ENCODE measurements at regions not wholly inside any gene's neighbourhood (a gene's known extent, or its start where the extent isn't known, plus 50 kb on each side); places are given as distances from the start of the nearest gene placed in this dataset.
"Not testable (repeated sequence)": the region's sequence is repeated elsewhere in the genome, so short reads cannot be mapped to it uniquely, and the experiment has no call there.

GRCh38 chr6:86057293-86057980 is 414.8 kb upstream of the SYNCRIP start:
- H3K27me3 ChIP-seq (ENCODE audit: control insufficient read depth, insufficient read depth, low read length); ATAC-seq (ENCODE audit: low read depth in 2 of 2); H3K27ac ChIP-seq (ENCODE audit: insufficient read depth, low read length, poor library complexity, severe bottlenecking); H3K4me1 ChIP-seq (ENCODE audit: control insufficient read depth, insufficient read depth, low read length, poor library complexity, severe bottlenecking); H3K4me3 ChIP-seq (ENCODE audit: low read depth, low read length); H3K36me3 Mint-ChIP-seq; H3K9me3 ChIP-seq (ENCODE audit: control insufficient read depth in 2 of 2, low read length in 2 of 2); DNase-seq; H3K36me3 ChIP-seq (ENCODE audit: control insufficient read depth, insufficient read depth, low read length); H3K27ac Mint-ChIP-seq; H3K4me1 Mint-ChIP-seq; H3K27me3 Mint-ChIP-seq; H3K4me3 Mint-ChIP-seq: not testable (repeated sequence)
- H3K9me3 Mint-ChIP-seq = peaks cover 0 to 34% (median 9%) of the 10 kb centered on the region in 7 donors

- no peaks in the 10 kb centered on the region for H3K4me1 Mint-ChIP-seq
- no peaks in the 10 kb centered on the region for H3K27me3 Mint-ChIP-seq
- H3K36me3 Mint-ChIP-seq = no peaks in the 10 kb centered on the region
- DNase-seq = no peak
- no peak overlapping the region for H3K4me3 Mint-ChIP-seq
- Histone ChIP-seq H3K27me3 (ENCODE audit: control insufficient read depth, insufficient read depth, low read length) (no peaks in the 10 kb centered on the region), H3K4me1 (ENCODE audit: control insufficient read depth, insufficient read depth, low read length, poor library complexity, severe bottlenecking) (no peaks in the 10 kb centered on the region), H3K9me3 (ENCODE audit: control insufficient read depth in 2 of 2, low read length in 2 of 2) (no peaks in the 10 kb centered on the region), H3K27ac (ENCODE audit: insufficient read depth, low read length, poor library complexity, severe bottlenecking) (no peak overlapping the region), H3K4me3 (ENCODE audit: low read depth, low read length) (no peak overlapping the region), H3K36me3 (ENCODE audit: control insufficient read depth, insufficient read depth, low read length) (no peaks in the 10 kb centered on the region)
- H3K27ac Mint-ChIP-seq = no peak overlapping the region
- H3K9me3 Mint-ChIP-seq = peaks cover 0 to 33% (median 3%) of the 10 kb centered on the region in 7 donors
- no peak for ATAC-seq (ENCODE audit: low read depth in 2 of 2)
Measured at GRCh38 chr6:86045038-86045437, 402.4 kb upstream of the SYNCRIP start.

- ATAC-seq (ENCODE audit: low read depth in 2 of 2) = no peak
- no peaks in the 10 kb centered on the region for H3K36me3 Mint-ChIP-seq
- Histone ChIP-seq H3K36me3 (ENCODE audit: control insufficient read depth, insufficient read depth, low read length) (no peaks in the 10 kb centered on the region), H3K27ac (ENCODE audit: insufficient read depth, low read length, poor library complexity, severe bottlenecking) (no peak overlapping the region), H3K9me3 (ENCODE audit: control insufficient read depth in 2 of 2, low read length in 2 of 2) (no peaks in the 10 kb centered on the region), H3K4me3 (ENCODE audit: low read depth, low read length) (no peak overlapping the region), H3K4me1 (ENCODE audit: control insufficient read depth, insufficient read depth, low read length, poor library complexity, severe bottlenecking) (no peaks in the 10 kb centered on the region), H3K27me3 (ENCODE audit: control insufficient read depth, insufficient read depth, low read length) (no peaks in the 10 kb centered on the region)
- no peak overlapping the region for H3K4me3 Mint-ChIP-seq
- H3K27me3 Mint-ChIP-seq = no peaks in the 10 kb centered on the region
- H3K27ac Mint-ChIP-seq = no peak overlapping the region
- H3K4me1 Mint-ChIP-seq = no peaks in the 10 kb centered on the region
- H3K9me3 Mint-ChIP-seq = peaks cover 0 to 16% (median 3%) of the 10 kb centered on the region in 7 donors
- DNase-seq = no peak
Measured at GRCh38 chr6:86042214-86042613, 399.5 kb upstream of the SYNCRIP start.

GRCh38 chr6:86031713-86032112 is 389.0 kb upstream of the SYNCRIP start:
- ATAC-seq (ENCODE audit: low read depth in 2 of 2) (no peak), DNase-seq (no peak)
- Mint-ChIP-seq H3K4me3 (no peak overlapping the region), H3K36me3 (no peaks in the 10 kb centered on the region), H3K27me3 (no peaks in the 10 kb centered on the region), H3K4me1 (no peaks in the 10 kb centered on the region), H3K9me3 (peaks cover 0 to 18% (median 7%) of the 10 kb centered on the region in 7 donors), H3K27ac (no peak overlapping the region)
- Histone ChIP-seq H3K4me1 (ENCODE audit: control insufficient read depth, insufficient read depth, low read length, poor library complexity, severe bottlenecking) (no peaks in the 10 kb centered on the region), H3K36me3 (ENCODE audit: control insufficient read depth, insufficient read depth, low read length) (no peaks in the 10 kb centered on the region), H3K4me3 (ENCODE audit: low read depth, low read length) (no peak overlapping the region), H3K27ac (ENCODE audit: insufficient read depth, low read length, poor library complexity, severe bottlenecking) (no peak overlapping the region), H3K27me3 (ENCODE audit: control insufficient read depth, insufficient read depth, low read length) (no peaks in the 10 kb centered on the region), H3K9me3 (ENCODE audit: control insufficient read depth in 2 of 2, low read length in 2 of 2) (no peaks in the 10 kb centered on the region)

- Histone ChIP-seq H3K36me3 (ENCODE audit: control insufficient read depth, insufficient read depth, low read length) (no peaks in the 10 kb centered on the region), H3K27ac (ENCODE audit: insufficient read depth, low read length, poor library complexity, severe bottlenecking) (no peak overlapping the region), H3K27me3 (ENCODE audit: control insufficient read depth, insufficient read depth, low read length) (no peaks in the 10 kb centered on the region), H3K4me1 (ENCODE audit: control insufficient read depth, insufficient read depth, low read length, poor library complexity, severe bottlenecking) (no peaks in the 10 kb centered on the region), H3K4me3 (ENCODE audit: low read depth, low read length) (no peak overlapping the region), H3K9me3 (ENCODE audit: control insufficient read depth in 2 of 2, low read length in 2 of 2) (no peaks in the 10 kb centered on the region)
- Mint-ChIP-seq H3K27me3 (no peaks in the 10 kb centered on the region), H3K36me3 (no peaks in the 10 kb centered on the region), H3K9me3 (peaks cover 0 to 18% (median 7%) of the 10 kb centered on the region in 7 donors), H3K27ac (no peak overlapping the region), H3K4me3 (no peak overlapping the region), H3K4me1 (no peaks in the 10 kb centered on the region)
- no peak for ATAC-seq (ENCODE audit: low read depth in 2 of 2)
- no peak for DNase-seq
Measured at GRCh38 chr6:86030875-86031274, 388.2 kb upstream of the SYNCRIP start.

GRCh38 chr6:86028776-86029175 is 386.1 kb upstream of the SYNCRIP start:
- no peak overlapping the region for H3K4me3 Mint-ChIP-seq
- no peaks in the 10 kb centered on the region for H3K27me3 ChIP-seq (ENCODE audit: control insufficient read depth, insufficient read depth, low read length)
- no peak overlapping the region for H3K27ac ChIP-seq (ENCODE audit: insufficient read depth, low read length, poor library complexity, severe bottlenecking)
- no peak overlapping the region for H3K4me3 ChIP-seq (ENCODE audit: low read depth, low read length)
- H3K9me3 ChIP-seq (ENCODE audit: control insufficient read depth in 2 of 2, low read length in 2 of 2) = no peaks in the 10 kb centered on the region
- DNase-seq = no peak
- no peak overlapping the region for H3K27ac Mint-ChIP-seq
- no peaks in the 10 kb centered on the region for H3K27me3 Mint-ChIP-seq
- peaks cover 0 to 9% (median 3%) of the 10 kb centered on the region in 7 donors for H3K9me3 Mint-ChIP-seq
- ATAC-seq (ENCODE audit: low read depth in 2 of 2) = no peak
- no peaks in the 10 kb centered on the region for H3K4me1 Mint-ChIP-seq
- H3K36me3 Mint-ChIP-seq = no peaks in the 10 kb centered on the region
- no peaks in the 10 kb centered on the region for H3K4me1 ChIP-seq (ENCODE audit: control insufficient read depth, insufficient read depth, low read length, poor library complexity, severe bottlenecking)
- H3K36me3 ChIP-seq (ENCODE audit: control insufficient read depth, insufficient read depth, low read length) = no peaks in the 10 kb centered on the region

DNA sequence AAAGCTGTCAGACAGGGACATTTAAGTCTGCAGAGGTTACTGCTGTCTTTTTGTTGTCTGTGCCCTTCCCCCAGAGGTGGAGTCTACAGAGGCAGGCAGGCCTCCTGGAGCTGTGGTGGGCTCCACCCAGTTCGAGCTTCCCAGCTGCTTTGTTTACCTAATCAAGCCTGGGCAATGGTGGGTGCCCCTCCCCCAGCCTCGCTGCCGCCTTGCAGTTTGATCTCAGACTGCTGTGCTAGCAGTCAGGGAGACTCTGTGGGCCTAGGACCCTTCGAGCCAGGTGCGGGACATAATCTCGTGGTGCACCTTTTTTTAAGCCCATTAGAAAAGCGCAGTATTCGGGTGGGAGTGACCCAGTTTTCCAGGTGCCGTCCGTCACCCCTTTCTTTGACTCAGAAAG is 384.2 kb upstream of the SYNCRIP start:
- not testable (repeated sequence) for H3K36me3 Mint-ChIP-seq; H3K4me3 ChIP-seq (ENCODE audit: low read depth, low read length); H3K4me1 Mint-ChIP-seq; H3K9me3 Mint-ChIP-seq; H3K27me3 Mint-ChIP-seq; H3K36me3 ChIP-seq (ENCODE audit: control insufficient read depth, insufficient read depth, low read length); DNase-seq; H3K9me3 ChIP-seq (ENCODE audit: control insufficient read depth in 2 of 2, low read length in 2 of 2); H3K27ac Mint-ChIP-seq; H3K4me1 ChIP-seq (ENCODE audit: control insufficient read depth, insufficient read depth, low read length, poor library complexity, severe bottlenecking); H3K27me3 ChIP-seq (ENCODE audit: control insufficient read depth, insufficient read depth, low read length); H3K4me3 Mint-ChIP-seq; H3K27ac ChIP-seq (ENCODE audit: insufficient read depth, low read length, poor library complexity, severe bottlenecking); ATAC-seq (ENCODE audit: low read depth in 2 of 2)

- no peaks in the 10 kb centered on the region for H3K27me3 Mint-ChIP-seq
- ATAC-seq (ENCODE audit: low read depth in 2 of 2) (no peak), DNase-seq (no peak)
- Histone ChIP-seq H3K4me1 (ENCODE audit: control insufficient read depth, insufficient read depth, low read length, poor library complexity, severe bottlenecking) (no peaks in the 10 kb centered on the region), H3K36me3 (ENCODE audit: control insufficient read depth, insufficient read depth, low read length) (no peaks in the 10 kb centered on the region), H3K4me3 (ENCODE audit: low read depth, low read length) (no peak overlapping the region), H3K27ac (ENCODE audit: insufficient read depth, low read length, poor library complexity, severe bottlenecking) (no peak overlapping the region), H3K27me3 (ENCODE audit: control insufficient read depth, insufficient read depth, low read length) (no peaks in the 10 kb centered on the region), H3K9me3 (ENCODE audit: control insufficient read depth in 2 of 2, low read length in 2 of 2) (no peaks in the 10 kb centered on the region)
- no peak overlapping the region for H3K4me3 Mint-ChIP-seq
- no peaks in the 10 kb centered on the region for H3K4me1 Mint-ChIP-seq
- H3K36me3 Mint-ChIP-seq = no peaks in the 10 kb centered on the region
- H3K27ac Mint-ChIP-seq = no peak overlapping the region
- peaks cover 0 to 3% (median 0%) of the 10 kb centered on the region in 7 donors for H3K9me3 Mint-ChIP-seq
Measured at GRCh38 chr6:86017236-86017635, 374.6 kb upstream of the SYNCRIP start.

Measured in CD4-positive, CD25-positive, alpha-beta regulatory T cell (primary cell).